Hindlimb muscle (tissue), 1 donor: ENCODE measurements at regions not wholly inside any gene's neighbourhood (a gene's known extent, or its start where the extent isn't known, plus 50 kb on each side); places are given as distances from the start of the nearest gene placed in this dataset.
"Not testable (repeated sequence)": the region's sequence is repeated elsewhere in the genome, so short reads cannot be mapped to it uniquely, and the experiment has no call there.

Experiments
- DNase-seq: peaks from one replicate; pipeline ENCODE4 v3.0.0-alpha.2; 2013

DNA sequence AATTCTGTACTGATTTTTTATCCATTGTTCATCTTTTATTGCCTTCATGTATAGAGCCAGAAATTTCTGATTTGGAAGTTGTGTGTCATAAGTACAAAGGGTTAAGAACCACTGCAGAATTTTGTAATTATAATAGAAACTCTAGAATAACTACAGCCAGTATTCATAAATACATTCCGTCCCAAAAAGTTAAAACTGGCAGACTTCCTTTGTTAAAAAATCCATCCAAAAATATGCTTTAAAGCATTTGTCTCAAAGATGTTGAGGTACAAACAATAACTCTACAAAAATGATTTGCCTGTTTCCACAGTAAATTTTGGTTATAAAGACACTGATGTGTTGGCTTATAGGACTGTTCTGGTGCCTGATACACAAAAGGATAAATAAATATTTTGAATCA, 436.6 kb downstream of the DTWD2 start:
- no peak for DNase-seq

DNA sequence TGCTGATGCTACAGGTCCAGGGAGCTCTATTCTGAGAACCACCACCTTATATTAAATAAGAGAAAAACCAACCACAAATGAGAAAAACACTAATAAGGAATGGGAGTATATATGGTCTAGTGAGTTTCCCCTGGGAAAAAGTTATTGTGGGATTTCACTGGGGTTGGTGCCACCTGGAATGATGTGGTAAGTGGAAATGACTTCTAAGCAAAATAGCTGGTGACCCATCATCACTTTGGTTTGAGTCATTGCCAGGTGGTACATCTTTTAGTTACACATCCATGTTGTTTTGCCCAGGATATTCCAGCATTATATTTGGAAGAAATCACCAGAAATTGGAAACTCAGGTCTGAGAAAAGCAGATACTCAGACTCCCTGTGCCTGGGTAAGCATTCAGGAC, 437.3 kb downstream of the DTWD2 start:
- DNase-seq: no peak

GRCh38 chr5:118548761-118549720, 439.3 kb downstream of the DTWD2 start:
- DNase-seq: no peak

DNA sequence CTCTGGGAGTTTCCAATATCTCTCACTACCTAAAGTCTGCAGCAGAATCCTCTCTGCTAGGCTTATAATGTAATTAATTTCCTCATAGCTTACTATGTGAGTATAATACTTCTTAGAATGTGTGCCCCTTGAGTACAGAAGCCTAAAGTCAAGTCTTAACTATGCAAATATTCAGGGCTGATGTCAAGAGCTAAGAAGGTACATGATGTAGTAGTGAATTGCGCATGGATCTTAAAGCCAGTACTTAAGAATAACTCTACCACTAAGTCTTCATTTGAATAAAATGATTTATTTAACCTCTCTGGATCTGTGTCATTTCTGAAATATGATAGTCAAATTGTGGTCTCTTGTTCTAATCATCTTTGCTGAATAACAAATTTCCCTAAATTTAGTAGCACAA, 442.9 kb downstream of the DTWD2 start:
- no peak for DNase-seq

GRCh38 chr5:118544887-118545449, 443.4 kb downstream of the DTWD2 start:
- DNase-seq: no peak

GRCh38 chr5:118533923-118534322, 454.4 kb downstream of the DTWD2 start:
- DNase-seq: no peak

DNA sequence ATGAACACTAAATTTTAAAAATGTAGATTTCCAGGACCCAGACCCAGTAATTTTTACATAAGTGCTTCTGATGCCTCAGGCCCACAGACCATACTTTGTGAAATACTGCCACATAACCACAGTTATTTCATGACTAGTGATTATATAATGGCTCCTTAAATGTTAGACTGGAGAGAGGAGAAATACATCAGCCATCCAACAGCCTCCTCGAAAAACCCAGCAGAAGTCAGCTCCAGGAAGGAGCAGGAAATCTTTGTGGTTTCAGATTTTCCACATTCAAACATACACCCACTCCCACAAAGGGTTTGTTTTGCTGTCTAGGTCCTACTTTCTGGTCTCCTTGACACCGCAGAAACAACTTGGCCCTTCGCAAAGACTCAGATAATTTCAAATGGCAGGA, 455.2 kb downstream of the DTWD2 start:
- DNase-seq: no peak

- no peak for DNase-seq
Measured at GRCh38 chr5:118531276-118531675, 457.1 kb downstream of the DTWD2 start.

GRCh38 chr5:118529361-118530144, 458.8 kb downstream of the DTWD2 start:
- peak; percentile 39 for DNase-seq

GRCh38 chr5:118522626-118523025, 465.7 kb downstream of the DTWD2 start:
- no peak for DNase-seq

DNA sequence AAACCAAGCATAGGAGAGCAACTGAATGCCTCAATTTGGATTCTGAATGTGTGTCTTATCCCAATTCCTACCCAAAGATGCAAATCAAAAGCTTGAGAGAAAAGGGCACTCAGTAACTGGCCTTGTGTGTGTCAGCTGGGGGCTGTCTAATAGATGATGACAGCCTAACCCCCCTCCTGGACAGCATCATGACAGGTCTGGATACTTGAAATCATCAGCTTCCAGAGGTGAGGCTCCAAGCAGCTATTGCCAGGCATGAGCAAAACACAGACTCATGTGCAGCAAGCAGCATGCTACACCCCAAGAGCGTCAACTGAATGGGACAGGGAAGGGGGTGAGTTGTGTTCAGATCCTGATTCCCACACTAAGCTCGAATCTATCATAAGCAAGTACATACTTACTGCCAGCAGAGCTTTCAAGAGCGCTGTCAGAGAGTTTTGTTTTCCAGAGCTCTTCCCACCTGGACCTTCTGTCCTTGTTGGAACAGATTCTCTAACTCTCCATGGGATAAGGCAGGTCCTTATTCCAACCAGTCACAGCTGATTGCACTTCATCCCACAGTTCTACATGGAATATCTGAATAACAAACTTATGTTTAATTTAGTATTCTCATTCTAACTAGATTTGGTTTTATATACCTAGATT, 467.5 kb downstream of the DTWD2 start:
- DNase-seq: no peak

GRCh38 chr5:118519466-118519865, 468.9 kb downstream of the DTWD2 start:
- no peak for DNase-seq

DNA sequence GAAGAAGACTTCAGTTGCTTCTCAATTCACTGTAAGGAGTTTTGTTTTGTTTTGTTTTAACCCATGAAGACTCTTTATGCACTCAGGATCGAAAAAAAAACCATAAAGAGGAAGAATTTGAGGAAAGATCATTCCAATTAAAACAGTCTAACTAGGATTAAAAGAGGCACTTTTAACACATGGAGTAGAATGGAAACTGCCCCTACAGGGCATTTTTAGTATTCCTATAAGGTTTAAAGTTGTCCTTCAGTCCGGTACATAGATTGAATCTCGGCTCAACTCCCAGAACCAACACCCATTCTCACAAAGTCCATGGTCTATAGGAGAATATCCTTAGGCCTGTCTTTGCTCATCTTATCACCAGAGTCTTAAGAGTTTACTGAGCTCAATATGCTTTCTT, 469.6 kb downstream of the DTWD2 start:
- DNase-seq: no peak

GRCh38 chr5:118511846-118512245, 476.5 kb downstream of the DTWD2 start:
- no peak for DNase-seq

- no peak for DNase-seq
Measured at GRCh38 chr5:118506217-118506852, 482.0 kb downstream of the DTWD2 start.

DNA sequence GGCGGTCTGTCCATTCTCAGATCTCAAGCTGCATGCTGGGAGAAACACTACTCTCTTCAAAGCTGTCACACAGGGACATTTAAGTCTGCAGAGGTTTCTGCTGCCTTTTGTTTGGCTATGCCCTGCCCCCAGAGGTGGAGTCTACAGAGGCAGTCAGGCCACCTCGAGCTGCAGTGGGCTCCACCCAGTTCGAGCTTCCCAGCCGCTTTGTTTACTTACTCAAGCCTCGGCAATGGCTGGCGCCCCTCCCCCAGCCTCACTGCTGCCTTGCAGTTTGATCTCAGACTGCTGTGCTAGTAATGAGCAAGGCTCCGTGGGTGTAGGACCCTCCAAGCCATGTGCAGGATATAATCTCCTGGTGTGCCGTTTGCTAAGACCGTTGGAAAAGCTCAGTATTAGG, 486.1 kb downstream of the DTWD2 start:
- DNase-seq: not testable (repeated sequence)

DNA sequence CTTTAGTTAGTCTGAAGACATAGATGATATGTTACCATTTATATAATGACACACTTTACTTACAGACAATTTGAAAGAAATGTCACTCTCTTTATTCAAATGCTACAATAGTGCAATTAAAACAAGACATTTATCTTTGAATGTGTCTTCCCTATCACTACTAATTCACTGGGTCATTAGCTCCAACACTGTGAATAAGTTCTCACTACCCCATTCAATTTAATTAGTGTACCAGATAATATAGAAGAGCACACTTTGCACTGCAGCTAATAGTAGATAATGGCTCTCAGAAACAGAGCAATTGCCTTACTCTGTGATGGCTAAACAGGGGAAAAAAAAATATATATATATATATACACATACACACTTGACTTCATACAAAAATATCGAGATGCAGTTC, 497.0 kb downstream of the DTWD2 start:
- no peak for DNase-seq

- DNase-seq: no peak
Measured at GRCh38 chr5:118486647-118487225, 501.6 kb downstream of the DTWD2 start.

DNA sequence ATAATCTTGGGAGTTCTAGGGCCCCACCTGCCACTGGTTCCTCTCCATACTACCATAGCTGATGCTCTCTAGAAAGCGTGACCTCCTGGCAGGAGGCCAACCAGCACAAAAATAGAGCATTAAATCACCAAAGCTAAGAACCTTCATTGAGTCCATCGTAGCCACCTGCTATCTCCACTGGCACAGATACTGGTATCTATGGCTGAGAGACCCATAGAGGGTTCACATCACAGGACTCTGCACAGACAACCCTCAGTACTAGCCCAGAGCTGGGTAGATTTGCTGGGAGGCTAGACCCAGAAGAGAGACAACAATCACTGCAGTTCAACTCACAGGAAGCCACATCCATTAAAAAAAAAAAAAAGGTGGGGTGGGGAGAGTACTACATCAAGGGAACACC, 509.1 kb downstream of the DTWD2 start:
- no peak for DNase-seq

- DNase-seq: no peak
Measured at GRCh38 chr5:118478852-118479251, 509.5 kb downstream of the DTWD2 start.

- DNase-seq: no peak
Measured at GRCh38 chr5:118468085-118468484, 520.3 kb downstream of the DTWD2 start.

DNA sequence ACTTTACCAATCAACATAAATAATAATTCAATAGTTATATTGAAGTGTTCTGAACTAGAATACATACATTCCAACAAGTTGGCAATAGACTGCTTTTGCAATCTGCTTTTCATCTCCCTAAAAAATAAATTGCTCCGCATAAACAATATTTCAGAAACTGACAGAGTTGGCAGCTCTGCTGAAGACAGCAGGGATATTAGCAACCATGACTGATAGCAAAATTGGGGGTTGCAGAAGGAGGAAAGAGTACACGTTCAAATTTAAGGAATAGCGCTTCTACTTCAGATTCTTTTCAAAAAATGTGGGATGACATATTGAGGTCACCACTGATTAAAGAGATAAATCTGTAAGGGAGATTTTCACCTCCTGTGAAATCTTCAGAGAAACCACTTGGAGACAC, 521.2 kb downstream of the DTWD2 start:
- no peak for DNase-seq
